ENCODE measurements at regions not wholly inside any gene's neighbourhood (a gene's known extent, or its start where the extent isn't known, plus 50 kb on each side); places are given as distances from the start of the nearest gene placed in this dataset.

GRCh38 chr2:190138032-190138431 is 75.5 kb upstream of the MSTN start:
- H3K27me3 ChIP-seq (ENCODE audit: control insufficient read depth, insufficient read depth, low read length) = no peaks in the 10 kb centered on the region
- H3K4me3 ChIP-seq (ENCODE audit: low read depth, low read length) = no peak overlapping the region
- no peak for DNase-seq (ENCODE audit: low read depth, low spot score)
- H3K27ac ChIP-seq (ENCODE audit: low read depth, low read length) = no peak overlapping the region
- ChIA-PET POLR2A (no interaction called here), CTCF (interaction anchor here (0.5 kb wide), 1 partner anchor 345 kb away, joined by 4 read pairs; no protein-coding TSS in a partner anchor)
- H3K9me3 ChIP-seq (ENCODE audit: control insufficient read depth, insufficient read depth, low read length) = peaks cover 6% of the 10 kb centered on the region
- no peak for TF ChIP-seq CTCF (IDR thresholded peaks at IDR 0.05; ENCODE audit: low read depth, low read length)

GRCh38 chr2:190137561-190137960 is 75.0 kb upstream of the MSTN start:
- Histone ChIP-seq H3K4me3 (ENCODE audit: low read depth, low read length) (no peak overlapping the region), H3K27me3 (ENCODE audit: control insufficient read depth, insufficient read depth, low read length) (no peaks in the 10 kb centered on the region), H3K27ac (ENCODE audit: low read depth, low read length) (no peak overlapping the region), H3K9me3 (ENCODE audit: control insufficient read depth, insufficient read depth, low read length) (peaks cover 6% of the 10 kb centered on the region)
- no peak for TF ChIP-seq CTCF (IDR thresholded peaks at IDR 0.05; ENCODE audit: low read depth, low read length)
- no peak for DNase-seq (ENCODE audit: low read depth, low spot score)
- CTCF ChIA-PET = no interaction called here
- POLR2A ChIA-PET = no interaction called here

- TF ChIP-seq CTCF (IDR thresholded peaks at IDR 0.05; ENCODE audit: low read depth, low read length) = no peak
- CTCF ChIA-PET = interaction anchor here (1.0 kb wide), 1 partner anchor 15 kb away, joined by 3 read pairs; no protein-coding TSS in a partner anchor
- POLR2A ChIA-PET = no interaction called here
Observed at GRCh38 chr2:190136825-190137224, 74.3 kb upstream of the MSTN start.

GRCh38 chr2:190136259-190136658 is 73.7 kb upstream of the MSTN start:
- Histone ChIP-seq H3K27ac (ENCODE audit: low read depth, low read length) (no peak overlapping the region), H3K4me3 (ENCODE audit: low read depth, low read length) (no peak overlapping the region), H3K27me3 (ENCODE audit: control insufficient read depth, insufficient read depth, low read length) (no peaks in the 10 kb centered on the region), H3K9me3 (ENCODE audit: control insufficient read depth, insufficient read depth, low read length) (peaks cover 6% of the 10 kb centered on the region)
- DNase-seq (ENCODE audit: low read depth, low spot score) = no peak
- CTCF ChIA-PET = interaction anchor here (1.0 kb wide), 1 partner anchor 14 kb away, joined by 3 read pairs; no protein-coding TSS in a partner anchor
- POLR2A ChIA-PET = no interaction called here
- TF ChIP-seq CTCF (IDR thresholded peaks at IDR 0.05; ENCODE audit: low read depth, low read length) = no peak

More at GRCh38 chr2:190136825-190137224, 74.3 kb upstream of the MSTN start:
- Histone ChIP-seq H3K4me3 (ENCODE audit: low read depth, low read length) (no peak overlapping the region), H3K9me3 (ENCODE audit: control insufficient read depth, insufficient read depth, low read length) (peaks cover 6% of the 10 kb centered on the region), H3K27me3 (ENCODE audit: control insufficient read depth, insufficient read depth, low read length) (no peaks in the 10 kb centered on the region), H3K27ac (ENCODE audit: low read depth, low read length) (no peak overlapping the region)
- no peak for DNase-seq (ENCODE audit: low read depth, low spot score)

GRCh38 chr2:190129421-190130199 is 67.1 kb upstream of the MSTN start:
- POLR2A ChIA-PET = no interaction called here
- DNase-seq (ENCODE audit: low read depth, low spot score) = no peak
- H3K27ac ChIP-seq (ENCODE audit: low read depth, low read length) = no peak overlapping the region
- H3K4me3 ChIP-seq (ENCODE audit: low read depth, low read length) = no peak overlapping the region
- H3K9me3 ChIP-seq (ENCODE audit: control insufficient read depth, insufficient read depth, low read length) = no peaks in the 10 kb centered on the region
- CTCF ChIA-PET = interaction anchor here (0.9 kb wide), 1 partner anchor 106 kb away, joined by 3 read pairs; no protein-coding TSS in a partner anchor
- H3K27me3 ChIP-seq (ENCODE audit: control insufficient read depth, insufficient read depth, low read length) = no peaks in the 10 kb centered on the region
- no peak for TF ChIP-seq CTCF (IDR thresholded peaks at IDR 0.05; ENCODE audit: low read depth, low read length)
